HG03045 (cell line): ENCODE measurements at regions not wholly inside any gene's neighbourhood (a gene's known extent, or its start where the extent isn't known, plus 50 kb on each side); places are given as distances from the start of the nearest gene placed in this dataset.
"Not testable (repeated sequence)": the region's sequence is repeated elsewhere in the genome, so short reads cannot be mapped to it uniquely, and the experiment has no call there.

Source experiments
- ATAC-seq: cut with Tn5 transposase; IDR thresholded peaks from one replicate; pipeline ENCODE4 v1.9.1; 2021; ENCODE audit warnings: mild to moderate bottlenecking, moderate library complexity; ENCODE audit not compliant: unreplicated experiment

DNA sequence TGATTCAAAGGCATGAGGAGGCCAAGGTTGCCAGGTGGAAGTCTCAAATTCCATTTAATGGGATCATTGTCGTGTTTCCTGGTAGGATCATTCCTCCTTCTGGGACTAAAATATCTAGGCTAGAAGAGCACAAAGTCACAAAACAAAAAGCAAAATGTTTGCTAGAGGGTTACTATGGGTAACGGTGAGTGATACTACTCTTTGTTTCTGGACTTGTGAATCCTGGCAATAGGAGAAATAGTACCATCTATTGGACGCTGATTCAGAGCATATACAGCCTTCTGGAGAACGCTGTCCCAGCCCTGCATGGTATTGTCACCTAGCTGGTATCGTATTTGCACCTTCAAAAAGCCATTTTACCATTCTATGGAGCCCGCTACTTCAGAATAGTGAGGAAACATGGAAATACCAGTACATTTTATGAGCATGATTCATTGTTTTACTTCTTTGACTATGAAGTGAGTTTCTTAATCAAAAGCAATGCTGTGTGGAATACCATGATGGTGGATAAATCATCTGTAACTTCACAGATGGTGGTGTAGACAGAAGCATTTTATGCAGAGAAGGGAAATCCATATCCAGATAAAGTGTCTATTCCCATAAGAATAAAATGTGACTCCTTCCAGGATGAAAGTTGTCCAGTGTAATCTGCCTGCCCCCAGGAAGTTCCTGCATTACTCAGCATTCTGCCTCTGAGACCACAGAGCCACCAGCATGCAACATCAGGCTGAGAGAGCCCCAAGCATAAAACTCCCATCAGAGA lies 361.0 kb downstream of the ETV1 start:
- no peak for ATAC-seq

DNA sequence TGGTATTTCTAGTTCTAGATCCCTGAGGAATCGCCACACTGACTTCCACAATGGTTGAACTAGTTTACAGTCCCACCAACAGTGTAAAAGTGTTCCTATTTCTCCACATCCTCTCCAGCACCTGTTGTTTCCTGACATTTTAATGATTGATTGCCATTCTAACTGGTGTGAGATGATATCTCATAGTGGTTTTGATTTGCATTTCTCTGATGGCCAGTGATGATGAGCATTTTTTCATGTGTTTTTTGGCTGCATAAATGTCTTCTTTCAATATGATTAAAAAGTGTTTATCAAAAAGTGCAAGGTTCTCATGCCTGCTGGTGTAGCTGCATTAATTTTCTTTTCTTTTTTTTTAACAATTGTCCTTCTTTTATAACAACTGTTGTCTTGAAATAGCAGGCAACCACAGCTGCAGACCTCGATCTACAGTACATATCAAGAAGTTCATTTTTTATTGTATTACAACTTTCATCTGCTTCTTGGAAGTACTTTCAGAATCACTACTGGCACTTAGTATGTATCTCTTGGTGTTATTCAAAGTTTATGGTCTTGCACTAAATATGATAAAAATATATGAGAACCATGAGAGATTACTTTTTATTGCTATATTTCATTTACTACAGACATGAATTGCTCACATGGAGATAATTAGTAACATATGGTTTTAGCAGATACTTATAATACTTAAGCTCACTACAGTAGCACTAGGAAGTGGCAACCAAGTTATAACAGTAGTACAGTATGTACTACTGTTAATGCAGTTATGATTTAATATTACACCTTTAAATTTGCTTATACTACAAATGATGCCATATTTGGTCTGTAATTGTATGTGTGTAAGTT lies 358.0 kb downstream of the ETV1 start:
- ATAC-seq = not testable (repeated sequence)

- no peak for ATAC-seq
Observed at GRCh38 chr7:13633857-13634256, 355.6 kb downstream of the ETV1 start.

DNA sequence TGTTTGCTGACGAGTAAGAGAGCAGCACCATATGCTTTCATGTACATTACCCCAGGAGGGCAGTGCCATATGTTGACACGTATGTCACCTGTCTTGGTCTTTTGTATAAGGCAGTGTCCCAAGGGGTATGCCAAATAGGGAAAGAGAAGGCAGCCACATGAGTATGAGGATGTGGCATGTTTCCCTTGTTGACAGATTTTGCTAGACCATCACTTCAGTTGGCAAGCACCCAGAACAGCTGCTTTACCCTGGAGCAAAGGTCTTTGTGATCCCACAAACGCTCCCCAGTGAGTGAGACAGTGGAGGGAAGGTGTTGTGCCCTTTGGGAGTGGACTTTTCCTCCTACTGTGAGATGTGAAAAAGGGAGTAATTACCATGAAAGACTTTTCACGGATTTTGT lies 350.1 kb downstream of the ETV1 start:
- no peak for ATAC-seq

GRCh38 chr7:13641714-13642113 lies 347.8 kb downstream of the ETV1 start:
- ATAC-seq = no peak

GRCh38 chr7:13651167-13651566 lies 338.3 kb downstream of the ETV1 start:
- no peak for ATAC-seq

DNA sequence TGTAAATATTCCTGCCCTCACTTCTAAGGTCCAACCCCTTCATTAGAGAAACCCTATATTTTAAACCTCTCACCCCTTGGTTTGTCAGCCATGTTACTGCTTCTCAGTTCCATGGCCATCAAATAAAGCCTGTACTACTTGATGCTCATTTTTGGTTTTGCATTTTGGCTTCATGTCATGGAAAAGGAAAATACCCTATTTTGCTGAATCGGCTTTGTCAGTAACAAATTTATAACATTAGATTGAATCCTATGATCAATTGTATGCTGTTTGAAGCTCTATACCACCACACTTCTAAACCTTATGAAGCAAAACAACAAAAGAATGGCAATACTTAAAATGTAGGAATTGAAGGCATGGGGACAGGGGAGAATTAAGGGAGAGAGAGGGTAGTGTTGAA lies 333.1 kb downstream of the ETV1 start:
- ATAC-seq = no peak

DNA sequence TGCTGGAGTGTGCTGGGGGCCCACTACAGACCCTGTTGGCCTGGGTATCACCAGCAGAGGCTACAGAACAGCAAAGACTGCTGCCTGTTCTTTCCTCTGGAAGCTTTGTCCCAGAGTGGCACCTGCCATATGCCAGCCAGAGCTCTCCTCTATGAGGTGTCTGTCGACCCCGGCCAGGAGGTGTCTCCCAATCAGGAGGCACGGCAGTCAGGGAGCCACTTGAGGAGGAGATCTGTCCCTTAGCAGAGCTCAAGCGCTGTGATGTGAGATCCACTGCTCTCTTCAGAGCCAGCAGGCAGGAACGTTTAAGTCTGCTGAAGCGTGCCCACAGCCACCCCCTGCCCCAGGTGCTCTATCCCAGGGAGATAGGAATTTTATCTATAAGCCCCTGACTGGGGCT lies 316.2 kb downstream of the ETV1 start:
- no peak for ATAC-seq

DNA sequence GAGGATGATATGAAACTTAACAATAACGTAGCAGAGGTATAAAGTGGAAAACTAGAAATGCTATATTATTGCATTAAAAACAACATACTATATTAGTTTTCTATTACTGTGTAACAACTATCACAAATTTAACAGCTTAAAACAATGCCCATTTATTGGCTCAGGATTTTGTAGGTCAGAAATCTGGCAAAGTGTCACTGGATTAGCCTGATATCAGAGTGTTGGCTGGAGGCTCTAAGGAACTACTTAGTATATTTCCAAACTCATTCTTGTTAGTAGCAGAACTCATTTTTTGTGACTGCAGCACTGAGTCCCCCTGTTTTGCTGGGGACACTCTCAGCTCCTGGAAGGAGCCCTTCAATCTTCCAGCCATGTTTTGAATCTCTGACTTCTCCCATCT lies 306.8 kb downstream of the ETV1 start:
- ATAC-seq = no peak

DNA sequence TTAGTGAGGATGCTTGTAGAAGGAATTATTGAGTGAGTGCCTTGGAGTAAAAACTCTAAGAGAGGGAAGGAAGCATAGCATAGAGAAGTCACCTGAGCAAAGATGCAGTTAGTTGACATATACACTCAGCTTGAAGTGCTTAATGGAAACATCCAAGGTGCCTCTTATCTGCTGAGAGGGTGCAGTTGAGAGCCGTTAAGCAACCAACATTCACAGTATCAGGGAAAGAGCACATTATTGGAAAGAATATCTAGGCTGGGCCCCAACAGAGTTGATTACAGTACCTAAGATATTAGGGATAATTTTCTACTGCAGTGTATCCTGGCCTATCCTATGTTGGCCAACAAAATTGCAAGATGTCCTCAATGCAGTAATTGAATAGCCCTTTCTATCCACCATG lies 302.0 kb downstream of the ETV1 start:
- no peak for ATAC-seq

GRCh38 chr7:13692548-13692947 lies 296.9 kb downstream of the ETV1 start:
- no peak for ATAC-seq

- no peak for ATAC-seq
Observed at GRCh38 chr7:13702251-13702650, 287.2 kb downstream of the ETV1 start.

DNA sequence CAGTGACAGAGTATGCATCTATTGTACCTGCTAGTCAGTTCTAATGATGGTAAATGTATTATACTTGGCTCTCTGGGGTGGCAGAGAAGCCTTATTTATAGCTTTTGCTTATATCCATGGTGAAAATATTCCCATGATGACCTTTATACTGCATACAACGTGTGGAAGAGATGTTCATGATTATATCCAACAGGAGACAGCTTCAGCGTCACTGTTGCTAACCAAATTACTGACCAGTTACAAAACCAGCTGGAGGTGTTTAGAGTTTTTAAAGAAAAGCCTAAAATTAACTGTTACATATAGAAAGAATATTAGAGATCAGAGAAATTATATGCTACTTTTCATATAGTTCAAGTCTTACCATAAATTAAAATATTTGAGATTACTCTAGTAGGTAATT lies 280.8 kb downstream of the ETV1 start:
- ATAC-seq = no peak

DNA sequence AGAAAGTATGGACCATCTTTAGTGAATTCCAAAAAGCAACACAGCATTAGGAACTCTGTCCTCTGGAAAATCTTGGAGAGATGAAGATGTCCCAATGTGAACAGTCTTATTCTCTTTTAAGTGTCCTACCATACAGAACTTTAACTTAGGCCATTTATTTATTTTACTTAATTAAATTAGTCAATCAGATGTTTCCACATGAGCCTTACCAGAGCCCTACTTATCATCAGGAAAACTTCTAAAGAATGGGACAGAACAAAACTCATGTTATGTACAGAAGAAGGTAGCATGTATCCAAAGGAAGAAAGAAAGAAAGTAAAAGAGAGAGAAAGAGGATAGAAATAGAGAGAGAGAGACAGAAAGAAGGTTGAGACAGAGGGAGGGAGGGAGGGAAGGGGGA lies 276.4 kb downstream of the ETV1 start:
- ATAC-seq = no peak

GRCh38 chr7:13715534-13715933 lies 273.9 kb downstream of the ETV1 start:
- no peak for ATAC-seq

- ATAC-seq = no peak
Observed at GRCh38 chr7:13717031-13717430, 272.4 kb downstream of the ETV1 start.

DNA sequence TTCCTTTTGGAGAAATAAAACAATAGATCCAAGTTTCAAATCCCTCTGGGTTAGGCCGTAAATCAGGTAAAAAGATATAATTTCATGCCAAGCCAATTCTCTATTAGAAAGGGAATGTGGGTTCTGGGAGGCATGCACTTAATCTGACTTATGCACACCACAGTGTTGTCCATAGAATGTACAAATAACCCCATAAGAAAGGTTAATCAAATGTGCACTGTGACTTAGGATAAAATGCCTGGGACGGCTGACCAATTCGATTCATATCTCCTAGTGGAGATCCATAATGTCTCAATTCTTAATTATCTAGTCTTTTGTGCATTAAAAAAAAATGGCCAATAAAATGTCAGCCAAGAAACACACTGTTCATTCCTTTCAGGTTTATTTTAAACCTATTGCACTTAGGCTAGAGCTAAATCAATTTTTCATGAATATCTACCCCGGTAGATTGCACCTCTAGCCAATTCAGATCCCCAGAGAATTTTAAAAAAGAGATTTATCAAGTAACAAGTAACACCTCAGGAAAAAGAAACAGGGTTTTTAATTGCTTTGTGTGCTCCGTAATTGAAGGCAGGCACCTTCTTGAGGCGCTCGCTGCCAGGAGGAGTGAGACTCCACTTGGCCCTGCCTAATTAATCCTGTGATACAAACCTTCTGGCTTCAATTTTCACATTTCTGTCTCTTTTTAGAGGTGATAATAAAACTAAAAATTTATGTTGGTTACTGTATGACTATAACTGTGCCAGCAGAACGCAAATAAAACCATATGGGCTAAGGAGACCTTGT lies 265.1 kb downstream of the ETV1 start:
- ATAC-seq = no peak

- ATAC-seq = no peak
Observed at GRCh38 chr7:13724977-13725566, 264.4 kb downstream of the ETV1 start.

DNA sequence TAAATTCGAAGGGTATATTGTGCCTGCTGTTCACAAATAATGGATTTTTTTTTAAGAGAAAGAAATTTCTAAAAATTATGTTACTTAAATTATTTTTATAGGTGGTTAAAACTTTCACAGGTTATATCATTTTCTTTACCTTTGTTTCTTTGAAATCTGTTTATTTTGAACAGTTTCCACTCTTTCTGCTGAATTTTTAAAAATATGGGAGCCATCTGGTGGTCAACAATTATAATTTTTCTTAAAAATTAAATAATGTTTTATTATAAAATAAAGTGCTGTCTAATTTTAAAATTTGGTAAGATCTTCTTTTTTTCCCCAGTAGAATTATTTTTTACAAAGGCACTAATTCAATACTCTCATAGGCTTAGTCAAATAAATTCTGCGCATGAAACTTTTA lies 263.9 kb downstream of the ETV1 start:
- ATAC-seq = no peak

- ATAC-seq = no peak
Observed at GRCh38 chr7:13727279-13727678, 262.2 kb downstream of the ETV1 start.

- no peak for ATAC-seq
Observed at GRCh38 chr7:13727751-13728150, 261.7 kb downstream of the ETV1 start.
